HG03039 (cell line): ENCODE measurements at regions not wholly inside any gene's neighbourhood (a gene's known extent, or its start where the extent isn't known, plus 50 kb on each side); places are given as distances from the start of the nearest gene placed in this dataset.
A peak's percentile ranks its signal among the peaks of the same experiment; 100 is the strongest.
"Not testable (repeated sequence)": the region's sequence is repeated elsewhere in the genome, so short reads cannot be mapped to it uniquely, and the experiment has no call there.

Experiments
- ATAC-seq: cut with Tn5 transposase; IDR thresholded peaks from one replicate; pipeline ENCODE4 v1.9.1; 2021; ENCODE audit warnings: mild to moderate bottlenecking, moderate library complexity; ENCODE audit not compliant: unreplicated experiment

DNA sequence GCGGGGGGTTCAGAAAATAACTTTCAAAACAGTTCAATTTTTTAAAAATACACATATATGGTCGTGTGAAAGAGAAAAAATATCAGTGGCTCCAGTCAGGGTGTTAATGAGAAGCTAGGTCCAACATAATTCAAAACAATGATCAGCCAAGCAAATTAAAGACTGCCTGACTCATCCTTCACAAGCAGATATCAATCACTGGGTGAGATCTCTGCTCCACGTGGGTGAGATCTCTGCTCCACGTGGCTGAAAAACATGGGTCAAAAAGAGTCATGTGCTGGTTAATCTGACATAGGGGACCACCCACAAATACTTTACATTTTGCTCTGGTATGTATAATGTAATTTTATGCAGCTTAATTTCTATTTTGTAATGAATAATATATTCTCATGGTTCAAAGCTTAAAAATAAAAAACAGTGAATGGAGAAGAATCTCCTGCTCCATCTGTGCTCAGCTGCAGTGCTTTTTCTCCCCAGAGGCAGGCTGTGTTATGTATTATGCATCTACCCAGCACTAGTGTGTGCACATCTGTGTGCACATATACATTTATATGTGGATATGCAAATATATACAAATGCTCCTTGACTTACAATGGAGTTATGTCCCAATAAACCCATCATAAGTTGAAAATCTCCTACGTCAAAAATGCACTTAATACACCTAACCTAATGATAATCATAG is 93.1 kb upstream of the S1PR3 start:
- ATAC-seq: no peak

- ATAC-seq: no peak
These were observed 85.8 kb upstream of the S1PR3 start for GRCh38 chr9:88905506-88905905.

GRCh38 chr9:88915916-88916315 is 75.4 kb upstream of the S1PR3 start:
- ATAC-seq: no peak

DNA sequence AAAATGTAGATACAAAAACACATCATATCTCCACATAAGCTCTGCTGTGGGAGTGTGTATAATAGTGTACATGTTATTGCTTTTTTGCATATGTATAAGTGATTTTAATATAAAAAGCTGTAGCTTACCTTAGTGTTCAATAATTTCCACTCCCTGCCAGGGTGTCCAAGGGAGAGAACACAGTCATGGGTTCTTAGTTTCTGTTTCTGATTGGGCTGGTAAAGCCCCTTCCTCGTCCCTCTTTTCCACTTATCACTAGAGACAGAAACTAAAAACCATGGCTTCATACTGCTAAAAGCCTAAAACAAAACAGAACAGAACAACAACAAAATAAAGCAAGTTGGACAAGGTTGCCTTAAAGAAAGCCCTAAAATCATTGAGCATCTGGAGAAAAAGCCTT is 74.4 kb upstream of the S1PR3 start:
- no peak for ATAC-seq

DNA sequence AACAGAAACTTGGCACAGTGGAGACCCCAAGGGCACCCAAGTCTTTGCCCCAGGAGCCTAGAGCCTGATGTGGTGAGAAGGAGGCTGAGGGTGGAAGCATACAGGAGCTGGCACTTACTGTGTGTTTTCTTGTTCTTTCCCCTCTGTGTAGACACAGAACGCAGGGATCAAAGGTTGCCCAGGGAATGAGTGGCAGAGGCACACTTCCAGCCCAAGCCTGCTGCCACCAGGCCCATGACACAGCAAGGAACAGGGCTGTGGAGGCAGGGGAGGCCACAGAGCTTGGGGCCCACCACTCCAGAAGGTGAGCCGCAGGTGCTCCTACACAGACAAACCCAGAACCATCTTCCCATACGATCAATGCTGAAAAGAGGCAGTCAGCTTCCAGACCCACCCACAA is 73.9 kb upstream of the S1PR3 start:
- no peak for ATAC-seq

- ATAC-seq: not testable (repeated sequence)
These were observed 72.7 kb upstream of the S1PR3 start for GRCh38 chr9:88918537-88918936.

GRCh38 chr9:88920645-88921044 is 70.6 kb upstream of the S1PR3 start:
- no peak for ATAC-seq

GRCh38 chr9:88922091-88922490 is 69.2 kb upstream of the S1PR3 start:
- peak; percentile 54 for ATAC-seq

- no peak for ATAC-seq
These were observed 68.2 kb upstream of the S1PR3 start for GRCh38 chr9:88923092-88923491.

DNA sequence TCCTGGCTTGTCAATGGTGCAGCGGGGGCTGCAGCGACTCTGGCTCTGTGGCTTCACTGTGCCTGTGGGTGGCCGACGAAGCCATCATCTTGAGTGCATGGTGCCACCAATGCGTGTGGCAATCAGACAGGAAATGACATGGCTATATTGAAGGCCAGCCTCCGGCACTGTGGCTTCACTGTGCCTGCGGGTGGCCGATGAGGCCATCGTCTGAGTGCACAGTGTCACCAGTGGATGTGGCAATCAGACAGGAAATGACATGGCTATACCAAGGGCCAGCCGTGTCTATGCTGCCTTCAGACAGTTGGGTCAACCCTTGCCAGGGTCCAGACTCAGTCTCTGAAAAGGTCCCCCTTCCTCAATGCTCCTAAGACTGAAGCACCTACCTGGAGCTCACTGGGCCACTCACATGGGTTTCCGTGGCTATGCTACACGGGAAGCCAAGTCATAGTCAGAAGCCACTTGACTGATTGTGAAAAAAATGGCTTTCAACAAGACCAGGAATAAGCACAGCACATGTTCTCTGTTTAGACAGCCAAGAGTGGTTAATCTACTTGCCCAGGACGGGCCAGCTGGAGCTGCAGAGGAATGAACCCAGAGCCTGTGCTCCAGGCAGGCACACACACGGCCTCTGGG is 67.5 kb upstream of the S1PR3 start:
- ATAC-seq: no peak

DNA sequence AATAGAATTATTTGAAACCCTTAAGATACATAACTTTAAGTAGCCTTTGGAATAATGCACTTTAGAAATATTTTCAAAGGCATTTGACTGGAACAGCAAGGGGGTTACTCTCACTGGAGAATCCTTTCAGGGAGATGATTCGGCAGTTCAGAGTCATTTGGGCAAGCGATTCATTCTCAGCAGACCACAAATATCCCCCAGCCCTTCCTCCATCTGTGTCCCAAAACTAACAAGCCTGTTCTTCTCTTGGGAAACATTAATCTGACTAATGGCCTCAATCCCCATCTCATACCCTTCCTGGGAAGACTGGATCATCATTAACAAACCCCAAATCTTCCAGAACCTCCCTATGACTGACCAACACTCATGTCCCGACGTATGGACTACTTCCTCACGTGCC is 65.8 kb upstream of the S1PR3 start:
- ATAC-seq: no peak

- ATAC-seq: no peak
These were observed 64.3 kb upstream of the S1PR3 start for GRCh38 chr9:88926781-88927505.

- ATAC-seq: no peak
These were observed 63.8 kb upstream of the S1PR3 start for GRCh38 chr9:88927510-88927909.

DNA sequence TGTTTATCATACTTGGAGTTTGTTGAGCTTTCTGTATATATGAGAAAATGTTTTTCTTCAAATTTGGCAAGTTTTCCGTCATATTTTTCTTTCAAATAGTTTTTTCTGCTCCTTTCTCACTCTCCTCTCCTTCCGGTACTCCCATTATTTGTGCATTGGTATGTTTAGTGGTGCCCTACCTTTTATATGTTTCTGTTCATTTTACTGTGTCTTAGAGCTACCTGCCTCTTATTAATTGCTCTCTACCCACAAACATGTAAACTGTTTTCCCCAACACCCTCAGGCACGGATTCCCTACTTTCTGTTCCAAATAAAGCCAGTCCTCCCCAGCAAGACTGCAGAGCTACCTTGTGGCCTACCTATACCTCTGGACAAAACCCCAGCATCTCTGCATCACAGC is 60.6 kb upstream of the S1PR3 start:
- ATAC-seq: no peak

- no peak for ATAC-seq
These were observed 58.5 kb upstream of the S1PR3 start for GRCh38 chr9:88932766-88933165.

- no peak for ATAC-seq
These were observed 57.5 kb upstream of the S1PR3 start for GRCh38 chr9:88933607-88934379.

- ATAC-seq: no peak
These were observed 56.3 kb upstream of the S1PR3 start for GRCh38 chr9:88934876-88935535.

- no peak for ATAC-seq
These were observed 55.1 kb upstream of the S1PR3 start for GRCh38 chr9:88936132-88936531.

GRCh38 chr9:88936668-88937067 is 54.6 kb upstream of the S1PR3 start:
- ATAC-seq: no peak

- no peak for ATAC-seq
These were observed 54.0 kb upstream of the S1PR3 start for GRCh38 chr9:88937248-88937647.

- no peak for ATAC-seq
These were observed 53.1 kb upstream of the S1PR3 start for GRCh38 chr9:88938189-88938588.
